Duodenal mucosa (tissue), 2 donors: ENCODE measurements at regions not wholly inside any gene's neighbourhood (a gene's known extent, or its start where the extent isn't known, plus 50 kb on each side); places are given as distances from the start of the nearest gene placed in this dataset.

ENCODE experiments used
- H3K27ac ChIP-seq: one replicate; pipeline ENCODE4 v1.7.0; 2013; ENCODE audit warnings: low read depth, low read length
- H3K27me3 ChIP-seq, 2 donors: one replicate each; pipeline ENCODE4 v1.7.0; 2013; ENCODE audit warnings: low read length in 2 of 2, control low read depth in 1 of 2; ENCODE audit not compliant: insufficient read depth in 2 of 2, control insufficient read depth in 1 of 2
- H3K36me3 ChIP-seq, 2 donors: one replicate each; pipeline ENCODE4 v1.7.0; 2013; ENCODE audit warnings: low read length in 2 of 2, control low read depth in 1 of 2; ENCODE audit not compliant: insufficient read depth in 2 of 2, control insufficient read depth in 1 of 2
- H3K4me1 ChIP-seq, 2 donors: one replicate each; pipeline ENCODE4 v1.7.0; 2013; ENCODE audit warnings: low read length in 2 of 2, control low read depth in 1 of 2; ENCODE audit not compliant: insufficient read depth in 2 of 2, control insufficient read depth in 1 of 2
- H3K4me3 ChIP-seq, 2 donors: one replicate each; pipeline ENCODE4 v1.7.0; 2013; ENCODE audit warnings: low read length in 2 of 2, low read depth in 1 of 2
- H3K9ac ChIP-seq, 2 donors: one replicate each; pipeline ENCODE4 v1.7.0; 2013; ENCODE audit warnings: low read length in 2 of 2, low read depth in 1 of 2
- H3K9me3 ChIP-seq, 2 donors: one replicate each; pipeline ENCODE4 v1.7.0; 2013; ENCODE audit warnings: low read length in 2 of 2, control low read depth in 1 of 2; ENCODE audit not compliant: control insufficient read depth in 1 of 2

DNA sequence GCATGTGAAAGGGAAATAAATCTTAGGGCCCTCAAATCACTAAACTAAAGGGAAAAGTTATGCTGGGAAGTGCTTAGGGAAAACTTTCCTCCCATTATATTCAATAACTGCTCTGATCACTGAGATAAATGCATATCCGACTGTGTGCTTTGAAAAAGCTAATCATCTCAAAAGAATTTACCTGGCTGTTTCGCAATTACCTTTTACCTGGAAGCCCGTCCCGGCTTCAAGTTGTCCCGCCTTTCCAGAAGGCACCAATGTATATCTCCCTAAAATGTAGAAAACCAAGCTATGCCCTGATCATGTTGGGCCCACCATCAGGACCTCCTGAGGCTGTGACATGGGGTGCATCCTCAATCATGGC lies 394.6 kb upstream of the HSFY2 start:
- Histone ChIP-seq H3K4me1 (no peaks in the 10 kb centered on the region), H3K27ac (no peak overlapping the region), H3K9ac (no peak overlapping the region), H3K4me3 (no peak overlapping the region), H3K9me3 (no peaks in the 10 kb centered on the region), H3K36me3 (no peaks in the 10 kb centered on the region), H3K27me3 (no peaks in the 10 kb centered on the region)

- no peak overlapping the region for H3K27ac ChIP-seq
- no peaks in the 10 kb centered on the region for H3K36me3 ChIP-seq
- no peaks in the 10 kb centered on the region for H3K4me1 ChIP-seq
- H3K9ac ChIP-seq: no peak overlapping the region
- H3K4me3 ChIP-seq: no peak overlapping the region
- no peaks in the 10 kb centered on the region for H3K27me3 ChIP-seq
- H3K9me3 ChIP-seq: no peaks in the 10 kb centered on the region
These were observed 394.0 kb upstream of the HSFY2 start for GRCh38 chrY:19167319-19168201.

- H3K4me3 ChIP-seq: no peak overlapping the region
- H3K27me3 ChIP-seq: no peaks in the 10 kb centered on the region
- no peaks in the 10 kb centered on the region for H3K4me1 ChIP-seq
- no peaks in the 10 kb centered on the region for H3K36me3 ChIP-seq
- no peak overlapping the region for H3K27ac ChIP-seq
- no peaks in the 10 kb centered on the region for H3K9me3 ChIP-seq
- H3K9ac ChIP-seq: no peak overlapping the region
These were observed 375.2 kb upstream of the HSFY2 start for GRCh38 chrY:19148783-19149182.

GRCh38 chrY:19146296-19146695 lies 372.8 kb upstream of the HSFY2 start:
- Histone ChIP-seq H3K4me3 (no peak overlapping the region), H3K9me3 (no peaks in the 10 kb centered on the region)

DNA sequence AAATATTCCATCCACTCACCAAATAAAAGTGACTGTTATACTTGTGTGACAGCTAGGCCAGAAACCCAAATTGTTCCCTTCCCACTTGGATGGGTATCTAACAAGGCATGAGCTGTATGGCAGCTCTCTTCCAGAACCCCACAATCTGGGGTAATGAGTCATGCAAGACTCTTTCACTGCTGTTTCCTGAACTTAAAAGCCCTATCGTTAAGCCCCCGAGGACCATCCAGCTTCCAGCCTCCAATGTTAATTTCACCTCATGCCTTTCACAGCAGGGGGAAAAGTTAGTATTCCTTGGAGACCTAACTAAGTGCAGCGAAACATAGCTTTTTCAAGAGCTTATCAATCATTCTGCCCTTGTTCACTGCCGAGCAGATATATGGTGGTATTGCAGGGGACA lies 368.6 kb upstream of the HSFY2 start:
- H3K9me3 ChIP-seq: no peaks in the 10 kb centered on the region
- no peaks in the 10 kb centered on the region for H3K27me3 ChIP-seq
- no peak overlapping the region for H3K9ac ChIP-seq
- H3K36me3 ChIP-seq: no peaks in the 10 kb centered on the region
- H3K4me1 ChIP-seq: no peaks in the 10 kb centered on the region
- H3K4me3 ChIP-seq: no peak overlapping the region
- no peak overlapping the region for H3K27ac ChIP-seq

More at GRCh38 chrY:19146296-19146695, 372.8 kb upstream of the HSFY2 start:
- H3K27me3 ChIP-seq: no peaks in the 10 kb centered on the region
- no peaks in the 10 kb centered on the region for H3K36me3 ChIP-seq
- H3K27ac ChIP-seq: no peak overlapping the region
- H3K9ac ChIP-seq: no peak overlapping the region
- H3K4me1 ChIP-seq: no peaks in the 10 kb centered on the region

GRCh38 chrY:19140285-19140920 lies 366.9 kb upstream of the HSFY2 start:
- H3K27ac ChIP-seq: no peak overlapping the region
- H3K9me3 ChIP-seq: no peaks in the 10 kb centered on the region
- H3K4me1 ChIP-seq: no peaks in the 10 kb centered on the region
- no peak overlapping the region for H3K9ac ChIP-seq
- H3K4me3 ChIP-seq: no peak overlapping the region
- no peaks in the 10 kb centered on the region for H3K36me3 ChIP-seq
- no peaks in the 10 kb centered on the region for H3K27me3 ChIP-seq

GRCh38 chrY:19134426-19134825 lies 360.9 kb upstream of the HSFY2 start:
- H3K9me3 ChIP-seq: no peaks in the 10 kb centered on the region
- no peaks in the 10 kb centered on the region for H3K36me3 ChIP-seq
- H3K27ac ChIP-seq: no peak overlapping the region
- H3K9ac ChIP-seq: no peak overlapping the region
- no peaks in the 10 kb centered on the region for H3K4me1 ChIP-seq
- no peak overlapping the region for H3K4me3 ChIP-seq
- H3K27me3 ChIP-seq: no peaks in the 10 kb centered on the region

- Histone ChIP-seq H3K9me3 (no peaks in the 10 kb centered on the region), H3K4me3 (no peak overlapping the region), H3K27ac (no peak overlapping the region), H3K36me3 (no peaks in the 10 kb centered on the region), H3K4me1 (no peaks in the 10 kb centered on the region), H3K27me3 (no peaks in the 10 kb centered on the region), H3K9ac (no peak overlapping the region)
These were observed 357.2 kb upstream of the HSFY2 start for GRCh38 chrY:19130569-19131358.

GRCh38 chrY:19126889-19127288 lies 353.4 kb upstream of the HSFY2 start:
- Histone ChIP-seq H3K36me3 (no peaks in the 10 kb centered on the region), H3K4me1 (no peaks in the 10 kb centered on the region), H3K9ac (no peak overlapping the region), H3K9me3 (no peaks in the 10 kb centered on the region), H3K4me3 (no peak overlapping the region), H3K27me3 (no peaks in the 10 kb centered on the region), H3K27ac (no peak overlapping the region)

GRCh38 chrY:19124609-19125008 lies 351.1 kb upstream of the HSFY2 start:
- Histone ChIP-seq H3K4me3 (no peak overlapping the region), H3K27me3 (no peaks in the 10 kb centered on the region), H3K36me3 (no peaks in the 10 kb centered on the region), H3K27ac (no peak overlapping the region), H3K9me3 (no peaks in the 10 kb centered on the region), H3K4me1 (no peaks in the 10 kb centered on the region), H3K9ac (no peak overlapping the region)
